Retinal pigment epithelial cell (primary cell): ENCODE measurements at regions not wholly inside any gene's neighbourhood (a gene's known extent, or its start where the extent isn't known, plus 50 kb on each side); places are given as distances from the start of the nearest gene placed in this dataset.
A peak's percentile ranks its signal among the peaks of the same experiment; 100 is the strongest.

Experiments used
- DNase-seq: peaks from one replicate; pipeline ENCODE4 v3.0.0-alpha.2; 2010; ENCODE audit warnings: low read depth
- H3K4me3 ChIP-seq: 2 replicates; pipeline ENCODE4 v1.5.1; 2011; ENCODE audit warnings: mild to moderate bottlenecking, low read length, control low read depth, moderate library complexity
- TF ChIP-seq, protein P1 (sequence below): conservative IDR thresholded peaks from 2 replicates; pipeline ENCODE4 v1.5.1; 2011; ENCODE audit warnings: low read depth, low read length, control low read depth, inconsistent platforms

- no peak overlapping the region for H3K4me3 ChIP-seq
- TF ChIP-seq, protein P1, sequence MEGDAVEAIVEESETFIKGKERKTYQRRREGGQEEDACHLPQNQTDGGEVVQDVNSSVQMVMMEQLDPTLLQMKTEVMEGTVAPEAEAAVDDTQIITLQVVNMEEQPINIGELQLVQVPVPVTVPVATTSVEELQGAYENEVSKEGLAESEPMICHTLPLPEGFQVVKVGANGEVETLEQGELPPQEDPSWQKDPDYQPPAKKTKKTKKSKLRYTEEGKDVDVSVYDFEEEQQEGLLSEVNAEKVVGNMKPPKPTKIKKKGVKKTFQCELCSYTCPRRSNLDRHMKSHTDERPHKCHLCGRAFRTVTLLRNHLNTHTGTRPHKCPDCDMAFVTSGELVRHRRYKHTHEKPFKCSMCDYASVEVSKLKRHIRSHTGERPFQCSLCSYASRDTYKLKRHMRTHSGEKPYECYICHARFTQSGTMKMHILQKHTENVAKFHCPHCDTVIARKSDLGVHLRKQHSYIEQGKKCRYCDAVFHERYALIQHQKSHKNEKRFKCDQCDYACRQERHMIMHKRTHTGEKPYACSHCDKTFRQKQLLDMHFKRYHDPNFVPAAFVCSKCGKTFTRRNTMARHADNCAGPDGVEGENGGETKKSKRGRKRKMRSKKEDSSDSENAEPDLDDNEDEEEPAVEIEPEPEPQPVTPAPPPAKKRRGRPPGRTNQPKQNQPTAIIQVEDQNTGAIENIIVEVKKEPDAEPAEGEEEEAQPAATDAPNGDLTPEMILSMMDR: no peak
- no peak for DNase-seq
Observed at GRCh38 chr18:73487966-73488365, 620.2 kb upstream of the NETO1 start.

- DNase-seq: no peak
- H3K4me3 ChIP-seq: no peak overlapping the region
- TF ChIP-seq, protein P1: no peak
Observed at GRCh38 chr18:73485166-73485565, 617.4 kb upstream of the NETO1 start.

DNA sequence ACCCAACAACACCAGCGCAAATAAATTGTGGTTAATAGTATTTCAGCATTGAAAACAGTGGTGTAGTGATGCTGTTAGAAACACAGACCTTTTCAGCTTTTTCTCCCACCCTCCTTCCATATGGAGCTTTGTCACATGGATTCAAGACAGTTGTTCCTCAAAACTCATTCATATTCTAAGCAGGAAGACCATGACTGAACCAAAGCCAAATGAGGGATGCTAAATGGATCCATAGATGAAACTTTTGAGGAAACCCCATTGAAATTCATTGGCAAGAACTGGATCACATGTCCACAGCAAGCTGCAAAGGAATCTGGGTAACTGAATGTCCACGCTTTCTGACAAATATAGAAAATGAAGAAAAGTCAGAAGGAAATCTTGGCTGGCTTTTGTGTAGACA lies 615.1 kb upstream of the NETO1 start:
- DNase-seq: no peak
- TF ChIP-seq, protein P1: no peak
- H3K4me3 ChIP-seq: no peak overlapping the region

DNA sequence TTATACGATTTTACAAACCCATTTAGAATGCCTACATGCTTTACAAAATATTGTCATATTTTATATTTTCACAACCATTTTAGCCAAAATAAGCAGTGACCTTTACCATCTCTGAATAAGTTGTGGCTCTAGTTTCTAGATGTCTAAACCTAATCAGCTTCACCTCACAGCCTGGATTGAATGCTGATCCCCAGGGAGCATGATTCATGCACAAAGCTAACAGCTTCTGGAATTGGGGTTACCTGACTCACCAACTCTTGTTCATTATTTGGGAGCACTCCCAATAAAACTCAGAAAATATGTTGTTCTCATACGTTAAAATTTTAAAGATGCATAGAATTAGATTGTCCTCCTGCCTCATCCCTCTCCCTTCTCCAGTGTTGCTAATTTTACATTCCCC lies 611.7 kb upstream of the NETO1 start:
- no peak for DNase-seq
- TF ChIP-seq, protein P1: no peak

DNA sequence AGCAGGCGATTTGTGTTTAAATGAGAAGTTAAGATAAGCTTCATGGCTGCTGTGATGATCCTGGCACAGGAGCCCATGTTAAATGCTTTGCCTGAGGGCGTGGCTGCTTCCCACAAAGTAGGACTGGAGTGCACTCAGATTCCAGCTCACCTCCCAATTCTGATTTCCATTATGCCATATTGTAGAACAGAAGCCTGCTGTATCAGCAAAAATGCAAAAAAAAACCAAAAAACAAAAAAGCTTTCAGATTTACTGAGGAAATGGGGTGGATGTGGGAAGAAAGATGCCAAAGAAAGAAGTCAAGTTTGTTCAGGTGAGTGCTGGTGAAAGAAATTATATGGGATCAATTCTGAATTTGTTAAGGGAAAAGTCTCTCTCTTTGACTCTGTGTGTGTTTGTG lies 610.4 kb upstream of the NETO1 start:
- TF ChIP-seq, protein P1: no peak

More for the DNA sequence above, 611.7 kb upstream of the NETO1 start:
- no peak overlapping the region for H3K4me3 ChIP-seq

DNA sequence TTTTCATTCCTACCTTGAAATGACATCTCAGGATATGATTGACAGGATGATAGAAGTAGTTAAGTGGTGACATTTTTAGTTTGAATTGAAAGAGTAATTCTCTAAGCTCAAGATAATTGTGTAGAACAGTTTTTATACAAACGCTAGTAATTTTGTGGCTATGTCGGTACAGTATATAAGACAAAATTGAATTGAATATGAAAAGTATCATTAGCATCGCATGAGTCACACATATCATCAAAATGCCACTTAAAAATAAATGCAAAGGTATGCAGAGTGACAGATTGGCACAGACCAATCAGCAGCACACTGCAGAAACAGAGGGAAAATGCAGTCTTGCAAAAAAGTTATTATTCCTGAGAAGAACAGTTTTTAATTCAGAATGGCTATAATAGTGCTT lies 608.2 kb upstream of the NETO1 start:
- TF ChIP-seq, protein P1: no peak
- no peak overlapping the region for H3K4me3 ChIP-seq
- no peak for DNase-seq

More for the DNA sequence above, 610.4 kb upstream of the NETO1 start:
- DNase-seq: no peak
- H3K4me3 ChIP-seq: no peak overlapping the region

DNA sequence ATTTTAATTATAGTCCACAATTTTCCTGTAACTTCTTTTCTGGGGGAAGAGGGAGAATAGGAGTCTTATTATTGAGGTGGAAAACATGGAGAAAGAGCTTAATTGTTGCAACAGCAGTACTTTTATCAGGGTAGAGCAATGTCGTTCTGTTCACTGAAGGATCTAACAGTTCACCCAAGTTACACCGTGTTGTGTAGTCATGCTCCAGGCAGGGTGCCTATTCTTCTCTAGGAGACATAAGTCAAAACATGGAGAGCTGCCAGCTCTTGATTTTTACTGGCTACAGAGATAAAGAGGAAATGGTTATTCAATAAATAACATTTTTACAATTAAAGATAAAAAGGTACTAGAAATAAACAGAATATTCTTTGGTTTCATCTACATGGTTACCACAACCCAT lies 594.3 kb upstream of the NETO1 start:
- H3K4me3 ChIP-seq: no peak overlapping the region
- TF ChIP-seq, protein P1: no peak
- peak; percentile 68 for DNase-seq
